HL-60 (cell line): ENCODE measurements at regions not wholly inside any gene's neighbourhood (a gene's known extent, or its start where the extent isn't known, plus 50 kb on each side); places are given as distances from the start of the nearest gene placed in this dataset.

Experiments
- DNase-seq, 2 experiments: peaks; one replicate each; pipeline ENCODE4 v3.0.0-alpha.2; 2010 to 2020; ENCODE audit warnings: low read depth in 1 of 2, low spot score in 1 of 2
- H3K27ac ChIP-seq: fragments of 250-450 bp; sonication (Bioruptor Pico); replicated peaks from 2 replicates; pipeline ENCODE4 v1.5.1; 2020; ENCODE audit warnings: mild to moderate bottlenecking, moderate library complexity
- H3K27me3 ChIP-seq: fragments of 250-450 bp; sonication (Bioruptor Pico); 2 replicates; pipeline ENCODE4 v1.5.1; 2021; ENCODE audit warnings: mild to moderate bottlenecking, moderate library complexity; ENCODE audit not compliant: insufficient read depth, poor library complexity, severe bottlenecking
- H3K4me3 ChIP-seq: replicated peaks from 2 replicates; pipeline ENCODE4 v1.5.1; 2011; ENCODE audit warnings: mild to moderate bottlenecking, control low read depth, low read length; ENCODE audit not compliant: insufficient read depth
- GABPA ChIP-seq: IDR thresholded peaks from 2 replicates; pipeline ENCODE4 v1.6.1; 2012; ENCODE audit warnings: low read depth
- POLR2AphosphoS5 ChIP-seq: IDR thresholded peaks from 2 replicates; pipeline ENCODE4 v1.6.1; 2012; ENCODE audit warnings: low read depth
- SPI1 ChIP-seq: IDR thresholded peaks from 2 replicates; pipeline ENCODE4 v1.6.1; 2012; ENCODE audit warnings: low read depth, mild to moderate bottlenecking, borderline replicate concordance
- TF ChIP-seq, protein P1 (sequence below): IDR thresholded peaks from 2 replicates; pipeline ENCODE4 v1.6.1; 2012; ENCODE audit warnings: low read depth; ENCODE audit not compliant: insufficient replicate concordance
- TF ChIP-seq, protein P2 (sequence below): IDR thresholded peaks from one replicate; pipeline ENCODE4 v1.5.1; 2011; ENCODE audit warnings: low read length, control low read depth, inconsistent platforms; ENCODE audit not compliant: insufficient read depth

DNA sequence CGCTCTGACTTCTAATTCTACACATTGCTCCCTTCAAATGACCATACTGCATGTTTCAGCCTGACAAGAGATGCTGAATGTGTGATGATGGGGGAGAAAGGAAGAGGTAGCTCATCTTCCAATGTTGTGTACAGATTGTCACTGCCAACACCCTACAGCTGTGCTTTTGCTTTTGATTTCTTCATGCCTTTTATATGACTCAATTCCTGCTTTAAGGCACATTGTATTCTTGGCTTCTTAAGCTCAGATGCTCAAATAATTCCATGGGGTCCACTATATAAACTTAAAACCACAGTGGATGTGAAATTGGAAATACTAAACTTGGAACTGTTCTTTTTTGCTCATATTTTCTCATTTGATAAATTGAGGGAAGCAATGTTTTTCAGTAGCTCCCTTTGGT lies 183.2 kb upstream of the WDFY3 start:
- no peak overlapping the region for H3K4me3 ChIP-seq
- no peaks in the 10 kb centered on the region for H3K27me3 ChIP-seq
- H3K27ac ChIP-seq, result no peak overlapping the region
- DNase-seq, result no peak
- TF ChIP-seq GABPA (no peak), POLR2AphosphoS5 (no peak), SPI1 (no peak)
- TF ChIP-seq, protein P1, sequence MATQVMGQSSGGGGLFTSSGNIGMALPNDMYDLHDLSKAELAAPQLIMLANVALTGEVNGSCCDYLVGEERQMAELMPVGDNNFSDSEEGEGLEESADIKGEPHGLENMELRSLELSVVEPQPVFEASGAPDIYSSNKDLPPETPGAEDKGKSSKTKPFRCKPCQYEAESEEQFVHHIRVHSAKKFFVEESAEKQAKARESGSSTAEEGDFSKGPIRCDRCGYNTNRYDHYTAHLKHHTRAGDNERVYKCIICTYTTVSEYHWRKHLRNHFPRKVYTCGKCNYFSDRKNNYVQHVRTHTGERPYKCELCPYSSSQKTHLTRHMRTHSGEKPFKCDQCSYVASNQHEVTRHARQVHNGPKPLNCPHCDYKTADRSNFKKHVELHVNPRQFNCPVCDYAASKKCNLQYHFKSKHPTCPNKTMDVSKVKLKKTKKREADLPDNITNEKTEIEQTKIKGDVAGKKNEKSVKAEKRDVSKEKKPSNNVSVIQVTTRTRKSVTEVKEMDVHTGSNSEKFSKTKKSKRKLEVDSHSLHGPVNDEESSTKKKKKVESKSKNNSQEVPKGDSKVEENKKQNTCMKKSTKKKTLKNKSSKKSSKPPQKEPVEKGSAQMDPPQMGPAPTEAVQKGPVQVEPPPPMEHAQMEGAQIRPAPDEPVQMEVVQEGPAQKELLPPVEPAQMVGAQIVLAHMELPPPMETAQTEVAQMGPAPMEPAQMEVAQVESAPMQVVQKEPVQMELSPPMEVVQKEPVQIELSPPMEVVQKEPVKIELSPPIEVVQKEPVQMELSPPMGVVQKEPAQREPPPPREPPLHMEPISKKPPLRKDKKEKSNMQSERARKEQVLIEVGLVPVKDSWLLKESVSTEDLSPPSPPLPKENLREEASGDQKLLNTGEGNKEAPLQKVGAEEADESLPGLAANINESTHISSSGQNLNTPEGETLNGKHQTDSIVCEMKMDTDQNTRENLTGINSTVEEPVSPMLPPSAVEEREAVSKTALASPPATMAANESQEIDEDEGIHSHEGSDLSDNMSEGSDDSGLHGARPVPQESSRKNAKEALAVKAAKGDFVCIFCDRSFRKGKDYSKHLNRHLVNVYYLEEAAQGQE, result no peak
- TF ChIP-seq, protein P2, sequence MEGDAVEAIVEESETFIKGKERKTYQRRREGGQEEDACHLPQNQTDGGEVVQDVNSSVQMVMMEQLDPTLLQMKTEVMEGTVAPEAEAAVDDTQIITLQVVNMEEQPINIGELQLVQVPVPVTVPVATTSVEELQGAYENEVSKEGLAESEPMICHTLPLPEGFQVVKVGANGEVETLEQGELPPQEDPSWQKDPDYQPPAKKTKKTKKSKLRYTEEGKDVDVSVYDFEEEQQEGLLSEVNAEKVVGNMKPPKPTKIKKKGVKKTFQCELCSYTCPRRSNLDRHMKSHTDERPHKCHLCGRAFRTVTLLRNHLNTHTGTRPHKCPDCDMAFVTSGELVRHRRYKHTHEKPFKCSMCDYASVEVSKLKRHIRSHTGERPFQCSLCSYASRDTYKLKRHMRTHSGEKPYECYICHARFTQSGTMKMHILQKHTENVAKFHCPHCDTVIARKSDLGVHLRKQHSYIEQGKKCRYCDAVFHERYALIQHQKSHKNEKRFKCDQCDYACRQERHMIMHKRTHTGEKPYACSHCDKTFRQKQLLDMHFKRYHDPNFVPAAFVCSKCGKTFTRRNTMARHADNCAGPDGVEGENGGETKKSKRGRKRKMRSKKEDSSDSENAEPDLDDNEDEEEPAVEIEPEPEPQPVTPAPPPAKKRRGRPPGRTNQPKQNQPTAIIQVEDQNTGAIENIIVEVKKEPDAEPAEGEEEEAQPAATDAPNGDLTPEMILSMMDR, result no peak

DNA sequence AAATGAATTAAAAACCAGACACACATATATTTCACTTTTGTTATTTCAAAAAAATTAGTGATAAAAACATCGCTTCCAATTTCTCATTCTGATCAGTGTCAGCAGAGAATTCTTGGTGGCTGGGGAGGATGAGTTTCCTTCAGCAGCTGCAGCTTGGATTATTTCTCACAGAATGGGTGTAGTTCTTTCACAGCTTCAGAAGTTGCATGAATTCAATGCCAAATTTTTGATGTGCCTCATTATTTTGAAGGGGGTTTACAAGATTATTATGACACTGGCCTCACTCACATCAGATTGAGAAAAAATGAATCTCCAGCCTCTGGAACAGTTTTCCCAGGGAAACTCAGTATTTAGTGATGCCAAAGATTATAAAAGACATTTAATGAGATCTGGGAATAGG lies 184.9 kb upstream of the WDFY3 start:
- TF ChIP-seq, protein P2, result no peak
- TF ChIP-seq GABPA, result no peak
- TF ChIP-seq, protein P1, result no peak
- TF ChIP-seq POLR2AphosphoS5, result no peak
- no peak for TF ChIP-seq SPI1
- no peak overlapping the region for H3K27ac ChIP-seq
- DNase-seq, result no peak
- H3K4me3 ChIP-seq, result no peak overlapping the region
- no peaks in the 10 kb centered on the region for H3K27me3 ChIP-seq

DNA sequence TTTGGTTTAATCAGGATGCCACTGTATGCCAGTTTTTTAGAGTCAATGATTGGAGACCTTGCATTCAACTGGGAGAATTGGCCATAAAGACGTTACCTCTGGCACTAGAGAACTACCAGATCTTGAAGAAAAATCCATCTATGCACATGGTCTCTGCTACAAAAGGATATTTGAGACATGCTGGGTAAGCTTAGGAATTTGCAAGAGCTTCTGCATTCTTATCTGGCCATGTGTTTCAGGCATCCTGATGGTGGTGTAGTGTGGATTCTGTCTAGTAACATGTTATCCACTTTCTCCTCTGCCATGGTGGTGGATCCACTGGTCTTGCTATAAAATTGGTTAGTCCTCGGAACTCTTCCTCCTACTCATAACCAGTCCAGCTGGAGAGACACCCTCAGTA lies 185.3 kb upstream of the WDFY3 start:
- no peaks in the 10 kb centered on the region for H3K27me3 ChIP-seq
- no peak overlapping the region for H3K27ac ChIP-seq
- no peak overlapping the region for H3K4me3 ChIP-seq
- DNase-seq, result no peak
- TF ChIP-seq SPI1 (no peak), GABPA (no peak), POLR2AphosphoS5 (no peak)
- TF ChIP-seq, protein P1, result no peak
- TF ChIP-seq, protein P2, result no peak
